ENCODE measurements at regions not wholly inside any gene's neighbourhood (a gene's known extent, or its start where the extent isn't known, plus 50 kb on each side); places are given as distances from the start of the nearest gene placed in this dataset.
"Not testable (repeated sequence)": the region's sequence is repeated elsewhere in the genome, so short reads cannot be mapped to it uniquely, and the experiment has no call there.

DNA sequence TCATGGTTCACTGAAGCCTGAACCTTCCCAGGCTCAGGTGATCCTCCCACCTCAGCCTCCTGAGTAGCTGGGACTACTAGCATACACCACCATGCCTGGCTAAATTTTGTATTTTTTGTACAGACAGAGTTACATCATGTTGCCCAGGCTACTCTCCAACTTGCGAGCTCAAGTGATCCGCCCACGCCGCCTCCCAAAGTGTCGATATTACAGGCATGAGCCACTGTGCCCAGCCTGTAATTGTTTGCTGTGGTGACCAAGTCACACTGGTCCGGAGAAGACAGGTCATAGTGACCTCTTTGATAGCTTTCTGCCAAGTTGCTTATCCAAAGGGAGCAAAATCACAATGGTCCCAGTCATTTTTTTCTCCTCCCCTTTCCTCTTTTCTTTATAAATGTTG lies 167.4 kb upstream of the NOTCH2NLA start:
- not testable (repeated sequence) for H3K36me3 Mint-ChIP-seq; H3K4me3 Mint-ChIP-seq; H3K27ac Mint-ChIP-seq; H3K27me3 Mint-ChIP-seq; H3K9me3 Mint-ChIP-seq (ENCODE audit: low read depth)
- H3K4me1 Mint-ChIP-seq (ENCODE audit: low read depth): peaks cover 20% of the 10 kb centered on the region

DNA sequence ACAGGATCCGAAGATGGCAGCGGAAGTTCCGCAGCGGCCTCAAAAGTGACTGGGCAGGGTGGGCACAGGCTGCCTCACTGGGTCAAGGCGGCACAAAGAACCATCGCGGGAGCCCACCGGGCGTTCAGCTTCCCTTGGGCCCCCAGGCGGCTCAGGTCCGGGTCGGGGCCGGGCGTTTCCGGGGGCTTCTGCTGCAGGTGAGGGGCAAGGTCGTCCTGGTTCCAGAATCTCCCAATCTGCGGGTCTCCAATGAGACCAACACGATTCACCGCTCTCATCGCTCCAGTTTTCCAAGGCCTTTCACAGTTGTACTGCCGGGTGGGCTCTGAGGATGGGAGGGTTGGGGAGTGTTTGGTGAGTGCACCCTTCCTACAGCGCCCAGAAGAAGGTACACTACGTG lies 165.0 kb upstream of the NOTCH2NLA start:
- not testable (repeated sequence) for H3K4me1 Mint-ChIP-seq (ENCODE audit: low read depth); H3K27ac Mint-ChIP-seq; H3K36me3 Mint-ChIP-seq; H3K9me3 Mint-ChIP-seq (ENCODE audit: low read depth); H3K27me3 Mint-ChIP-seq; H3K4me3 Mint-ChIP-seq

GRCh38 chr1:146393154-146393553 lies 164.3 kb upstream of the NOTCH2NLA start:
- not testable (repeated sequence) for H3K27me3 Mint-ChIP-seq; H3K27ac Mint-ChIP-seq; H3K4me3 Mint-ChIP-seq; H3K9me3 Mint-ChIP-seq (ENCODE audit: low read depth); H3K36me3 Mint-ChIP-seq; H3K4me1 Mint-ChIP-seq (ENCODE audit: low read depth)

DNA sequence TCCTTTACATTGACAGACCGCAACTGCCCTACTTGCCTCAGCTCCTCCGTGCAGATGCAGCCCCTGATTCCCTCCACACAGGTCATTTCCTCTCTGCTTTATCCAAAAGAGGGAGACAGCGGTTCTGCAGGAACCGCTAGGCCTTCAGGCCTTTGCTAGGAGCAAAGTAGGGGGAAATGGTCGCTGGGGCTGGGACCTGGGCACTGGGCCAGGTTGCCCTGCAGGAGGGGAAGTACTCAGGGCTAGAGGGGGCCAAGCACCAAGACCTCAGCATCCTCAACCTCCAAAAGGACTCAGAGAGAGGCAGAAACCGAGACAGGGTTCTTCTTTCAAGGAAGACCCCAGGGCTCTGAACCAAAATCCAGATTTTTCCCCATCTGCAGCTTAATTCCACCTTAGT lies 160.4 kb upstream of the NOTCH2NLA start:
- H3K36me3 Mint-ChIP-seq; H3K27ac Mint-ChIP-seq; H3K27me3 Mint-ChIP-seq; H3K9me3 Mint-ChIP-seq (ENCODE audit: low read depth); H3K4me3 Mint-ChIP-seq: not testable (repeated sequence)
- H3K4me1 Mint-ChIP-seq (ENCODE audit: low read depth): peaks cover 10% of the 10 kb centered on the region

- Mint-ChIP-seq H3K27ac (peak overlapping the region; percentile 100), H3K4me1 (ENCODE audit: low read depth) (peaks cover 10% of the 10 kb centered on the region), H3K4me3 (peak overlapping the region; percentile 91)
- not testable (repeated sequence) for H3K9me3 Mint-ChIP-seq (ENCODE audit: low read depth); H3K36me3 Mint-ChIP-seq; H3K27me3 Mint-ChIP-seq
These were observed 159.1 kb upstream of the NOTCH2NLA start for GRCh38 chr1:146387750-146388469.

GRCh38 chr1:146386851-146387749 lies 158.3 kb upstream of the NOTCH2NLA start:
- H3K27me3 Mint-ChIP-seq; H3K36me3 Mint-ChIP-seq; H3K4me1 Mint-ChIP-seq (ENCODE audit: low read depth); H3K9me3 Mint-ChIP-seq (ENCODE audit: low read depth): not testable (repeated sequence)
- peak overlapping the region; percentile 100 for H3K27ac Mint-ChIP-seq
- H3K4me3 Mint-ChIP-seq: peak overlapping the region; percentile 91

DNA sequence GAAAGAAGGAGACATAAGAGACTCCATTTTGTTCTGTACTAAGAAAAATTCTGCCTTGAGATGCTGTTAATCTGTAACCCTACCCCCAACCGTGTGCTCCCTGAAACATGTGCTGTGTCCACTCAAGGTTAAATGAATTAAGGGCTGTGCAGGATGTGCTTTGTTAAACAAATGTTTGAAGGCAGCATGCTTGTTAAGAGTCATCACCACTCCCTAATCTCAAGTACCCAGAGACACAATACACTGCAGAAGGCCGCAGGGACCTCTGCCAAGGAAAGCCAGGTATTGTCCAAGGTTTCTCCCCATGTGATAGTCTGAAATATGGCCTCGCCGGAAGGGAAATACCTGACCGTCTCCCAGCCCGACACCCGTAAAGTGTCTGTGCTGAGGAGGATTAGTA lies 152.4 kb upstream of the NOTCH2NLA start:
- H3K27ac Mint-ChIP-seq; H3K4me3 Mint-ChIP-seq; H3K4me1 Mint-ChIP-seq (ENCODE audit: low read depth); H3K9me3 Mint-ChIP-seq (ENCODE audit: low read depth); H3K36me3 Mint-ChIP-seq; H3K27me3 Mint-ChIP-seq: not testable (repeated sequence)

DNA sequence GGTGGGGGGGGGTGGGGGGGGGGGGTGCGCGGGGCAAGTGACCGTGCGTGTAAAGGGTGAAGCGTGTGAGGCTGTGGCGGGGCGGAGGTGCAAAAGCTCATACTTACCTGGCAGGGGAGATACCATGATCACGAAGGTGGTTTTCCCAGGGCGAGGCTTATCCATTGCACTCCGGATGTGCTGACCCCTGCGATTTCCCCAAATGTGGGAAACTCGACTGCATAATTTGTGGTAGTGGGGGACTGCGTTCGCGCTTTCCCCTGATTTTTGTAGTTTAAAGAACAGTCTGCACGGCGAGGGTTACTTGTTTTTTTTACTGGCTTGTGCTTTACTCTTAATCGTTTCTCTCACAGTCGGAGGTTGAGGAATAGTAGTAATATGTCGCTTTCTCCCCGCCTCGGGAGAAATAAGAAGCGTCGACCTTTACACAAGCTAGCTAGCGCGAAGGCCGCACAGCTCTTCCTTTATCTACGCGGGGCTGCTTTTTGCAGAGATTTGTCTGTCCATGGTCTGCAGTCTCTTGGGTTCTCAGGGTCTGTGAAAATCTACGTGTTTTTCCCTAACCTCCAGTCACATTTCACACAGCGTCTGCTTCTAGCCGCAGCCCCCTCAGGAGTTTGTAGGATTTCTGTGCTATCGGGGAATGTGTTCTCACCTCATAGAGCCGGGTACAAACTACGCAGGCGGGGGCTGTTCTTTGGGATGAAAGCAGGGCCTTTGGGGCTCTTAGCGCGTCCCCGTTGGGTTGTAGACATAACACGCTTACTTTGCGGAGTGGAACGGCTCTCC lies 148.1 kb upstream of the NOTCH2NLA start:
- H3K4me1 Mint-ChIP-seq (ENCODE audit: low read depth): peaks cover 16% of the 10 kb centered on the region
- H3K4me3 Mint-ChIP-seq: peak overlapping the region; percentile 79
- not testable (repeated sequence) for H3K27me3 Mint-ChIP-seq; H3K36me3 Mint-ChIP-seq; H3K9me3 Mint-ChIP-seq (ENCODE audit: low read depth)
- H3K27ac Mint-ChIP-seq: peak overlapping the region; percentile 98

- H3K9me3 Mint-ChIP-seq (ENCODE audit: low read depth); H3K27me3 Mint-ChIP-seq; H3K36me3 Mint-ChIP-seq: not testable (repeated sequence)
- H3K27ac Mint-ChIP-seq: peak overlapping the region; percentile 98
- peaks cover 16% of the 10 kb centered on the region for H3K4me1 Mint-ChIP-seq (ENCODE audit: low read depth)
- peak overlapping the region; percentile 87 for H3K4me3 Mint-ChIP-seq
These were observed 147.5 kb upstream of the NOTCH2NLA start for GRCh38 chr1:146376309-146376707.

DNA sequence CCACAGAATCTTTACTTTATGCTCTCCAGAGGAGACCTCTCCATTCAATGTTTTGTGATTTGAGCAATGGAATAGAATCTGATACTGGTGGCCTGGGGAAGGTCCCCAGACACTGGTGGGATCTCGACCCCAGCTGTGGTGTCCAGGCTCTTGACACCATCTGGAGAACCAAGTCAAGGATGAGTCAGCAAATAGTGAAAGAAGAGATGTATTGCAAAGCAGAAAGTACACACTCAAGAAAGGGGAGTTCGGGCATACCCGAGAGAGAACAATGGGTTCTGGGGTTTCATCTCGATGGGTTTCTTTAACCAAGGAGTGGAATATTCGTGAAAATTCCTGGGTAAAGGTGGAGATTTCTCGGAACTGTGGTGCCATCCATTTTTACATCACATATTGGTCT lies 146.3 kb upstream of the NOTCH2NLA start:
- not testable (repeated sequence) for H3K27ac Mint-ChIP-seq; H3K27me3 Mint-ChIP-seq; H3K9me3 Mint-ChIP-seq (ENCODE audit: low read depth); H3K4me3 Mint-ChIP-seq; H3K36me3 Mint-ChIP-seq
- H3K4me1 Mint-ChIP-seq (ENCODE audit: low read depth): peaks cover 16% of the 10 kb centered on the region

DNA sequence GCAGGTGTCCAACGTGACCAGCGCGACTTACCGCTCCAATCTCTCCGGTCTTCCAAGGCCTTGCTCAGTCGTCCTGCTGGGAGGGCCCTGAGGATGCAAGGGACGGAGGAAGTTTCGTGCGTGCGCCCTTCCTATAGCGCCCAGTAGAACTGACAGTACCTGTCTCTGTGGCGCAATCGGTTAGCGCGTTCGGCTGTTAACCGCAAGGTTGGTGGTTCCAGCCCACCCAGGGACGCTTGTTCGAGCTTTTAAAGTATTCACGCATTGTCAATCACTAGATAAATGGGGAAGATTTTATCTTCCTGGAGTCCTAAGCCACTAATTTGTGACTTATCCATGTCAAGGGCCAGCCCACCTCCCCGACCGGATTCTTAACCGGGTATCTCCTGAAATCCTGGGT lies 141.1 kb upstream of the NOTCH2NLA start:
- not testable (repeated sequence) for H3K27me3 Mint-ChIP-seq; H3K4me1 Mint-ChIP-seq (ENCODE audit: low read depth); H3K36me3 Mint-ChIP-seq; H3K9me3 Mint-ChIP-seq (ENCODE audit: low read depth)
- Mint-ChIP-seq H3K27ac (peak overlapping the region; percentile 96), H3K4me3 (peak overlapping the region; percentile 89)

GRCh38 chr1:146355373-146355772 lies 126.6 kb upstream of the NOTCH2NLA start:
- not testable (repeated sequence) for H3K27me3 Mint-ChIP-seq; H3K27ac Mint-ChIP-seq; H3K4me1 Mint-ChIP-seq (ENCODE audit: low read depth); H3K4me3 Mint-ChIP-seq; H3K36me3 Mint-ChIP-seq; H3K9me3 Mint-ChIP-seq (ENCODE audit: low read depth)

DNA sequence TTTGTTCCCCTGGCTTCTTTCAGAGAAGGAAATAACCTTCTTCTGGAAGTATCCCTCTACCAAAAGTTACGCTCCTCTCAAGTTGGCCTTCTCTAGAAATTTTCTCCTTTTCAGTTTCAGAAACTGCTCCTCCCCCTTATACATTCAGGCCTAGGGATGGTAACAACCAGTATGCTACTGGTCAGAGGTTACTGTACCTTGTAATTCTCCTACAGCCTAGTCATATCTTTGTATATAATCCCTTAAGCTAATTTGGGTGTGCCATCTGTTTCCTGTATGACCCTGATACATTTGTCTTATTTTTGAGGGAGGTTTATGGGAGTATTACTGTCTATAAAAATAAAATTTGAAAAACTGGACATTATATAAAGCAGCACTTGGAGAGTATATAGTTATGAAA lies 98.0 kb upstream of the NOTCH2NLA start:
- H3K36me3 Mint-ChIP-seq; H3K4me3 Mint-ChIP-seq; H3K9me3 Mint-ChIP-seq (ENCODE audit: low read depth); H3K27me3 Mint-ChIP-seq; H3K4me1 Mint-ChIP-seq (ENCODE audit: low read depth); H3K27ac Mint-ChIP-seq: not testable (repeated sequence)

DNA sequence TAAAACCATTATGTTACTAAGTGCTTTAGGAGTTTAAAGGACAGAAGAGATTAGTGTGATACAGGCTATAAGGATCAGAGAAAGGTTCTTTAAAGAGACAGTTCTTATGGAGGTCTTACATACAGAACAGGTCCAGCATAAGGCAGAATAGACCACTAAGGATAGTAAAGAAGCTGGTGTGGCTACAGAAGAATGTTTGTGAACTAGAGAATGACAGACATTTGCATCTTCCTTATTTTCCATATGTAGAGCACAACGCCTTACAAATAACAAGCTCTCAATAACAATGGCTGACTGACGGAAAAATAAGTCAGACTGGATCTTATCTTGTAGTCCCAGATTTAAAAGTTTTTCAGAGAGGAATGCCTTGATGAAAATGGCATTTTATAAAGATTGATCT lies 95.6 kb upstream of the NOTCH2NLA start:
- not testable (repeated sequence) for H3K27me3 Mint-ChIP-seq; H3K27ac Mint-ChIP-seq; H3K36me3 Mint-ChIP-seq; H3K4me1 Mint-ChIP-seq (ENCODE audit: low read depth); H3K4me3 Mint-ChIP-seq; H3K9me3 Mint-ChIP-seq (ENCODE audit: low read depth)

DNA sequence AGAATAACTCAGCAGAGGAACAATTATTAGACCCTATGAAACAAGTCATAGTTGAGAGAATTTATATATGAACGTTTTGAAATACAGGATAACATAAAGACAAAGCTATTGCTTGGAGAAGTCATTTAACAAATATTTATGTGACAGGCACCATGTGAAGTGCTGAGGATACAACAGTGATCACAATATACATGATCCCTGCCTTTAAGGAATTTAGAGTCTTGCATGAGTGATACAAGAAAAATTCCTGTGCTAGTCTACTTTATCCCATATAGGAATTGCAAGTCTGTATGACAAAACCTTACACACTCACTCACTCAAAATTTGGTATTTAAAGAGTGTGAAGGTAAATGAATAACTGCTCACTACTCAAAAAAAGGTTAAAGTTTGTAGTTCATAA lies 94.5 kb upstream of the NOTCH2NLA start:
- not testable (repeated sequence) for H3K4me1 Mint-ChIP-seq (ENCODE audit: low read depth); H3K9me3 Mint-ChIP-seq (ENCODE audit: low read depth); H3K27ac Mint-ChIP-seq; H3K36me3 Mint-ChIP-seq; H3K27me3 Mint-ChIP-seq; H3K4me3 Mint-ChIP-seq
